ENCODE measurements at regions not wholly inside any gene's neighbourhood (a gene's known extent, or its start where the extent isn't known, plus 50 kb on each side); places are given as distances from the start of the nearest gene placed in this dataset.

DNA sequence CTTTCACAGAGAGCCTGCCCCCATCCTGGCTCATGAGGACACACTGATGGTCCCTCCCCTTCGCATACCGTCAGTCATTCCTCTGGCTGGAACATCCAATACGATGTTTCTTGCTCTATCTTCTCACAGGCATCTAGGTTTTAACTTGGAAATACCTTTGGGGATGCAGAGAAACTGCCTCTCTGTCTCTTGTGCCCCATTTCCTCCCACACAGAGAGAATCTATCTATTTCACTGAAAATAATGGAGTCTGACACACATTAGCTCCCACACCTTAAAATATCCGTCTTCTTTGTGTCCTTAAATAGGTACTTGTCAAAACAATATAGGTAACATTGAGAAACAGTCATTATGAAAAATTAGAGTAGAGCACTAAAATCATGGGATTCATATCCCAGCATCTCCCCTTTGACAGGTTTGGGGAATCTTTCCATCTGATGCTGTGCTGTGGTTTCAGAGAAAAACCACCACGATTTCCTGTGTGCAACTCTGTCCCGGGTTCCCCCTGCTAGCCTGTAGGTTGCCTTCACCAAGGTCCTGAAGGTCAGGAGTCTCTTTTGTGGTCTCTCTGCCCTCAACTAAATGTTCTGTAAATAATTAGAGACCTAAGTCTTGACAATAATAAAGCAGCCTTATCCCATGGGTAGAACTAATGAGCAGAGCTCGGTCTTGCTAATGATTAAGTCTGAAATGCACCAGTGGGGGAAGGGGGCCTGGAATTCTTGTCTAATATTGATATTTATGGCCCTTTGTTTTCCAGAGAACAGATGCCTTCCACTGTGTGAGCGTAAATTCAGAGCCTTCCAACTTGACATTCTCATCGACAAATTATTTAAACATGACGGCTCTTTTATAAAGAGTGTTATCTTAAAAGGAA lies 371.0 kb downstream of the ICE1 start:
- TF ChIP-seq, protein P1, sequence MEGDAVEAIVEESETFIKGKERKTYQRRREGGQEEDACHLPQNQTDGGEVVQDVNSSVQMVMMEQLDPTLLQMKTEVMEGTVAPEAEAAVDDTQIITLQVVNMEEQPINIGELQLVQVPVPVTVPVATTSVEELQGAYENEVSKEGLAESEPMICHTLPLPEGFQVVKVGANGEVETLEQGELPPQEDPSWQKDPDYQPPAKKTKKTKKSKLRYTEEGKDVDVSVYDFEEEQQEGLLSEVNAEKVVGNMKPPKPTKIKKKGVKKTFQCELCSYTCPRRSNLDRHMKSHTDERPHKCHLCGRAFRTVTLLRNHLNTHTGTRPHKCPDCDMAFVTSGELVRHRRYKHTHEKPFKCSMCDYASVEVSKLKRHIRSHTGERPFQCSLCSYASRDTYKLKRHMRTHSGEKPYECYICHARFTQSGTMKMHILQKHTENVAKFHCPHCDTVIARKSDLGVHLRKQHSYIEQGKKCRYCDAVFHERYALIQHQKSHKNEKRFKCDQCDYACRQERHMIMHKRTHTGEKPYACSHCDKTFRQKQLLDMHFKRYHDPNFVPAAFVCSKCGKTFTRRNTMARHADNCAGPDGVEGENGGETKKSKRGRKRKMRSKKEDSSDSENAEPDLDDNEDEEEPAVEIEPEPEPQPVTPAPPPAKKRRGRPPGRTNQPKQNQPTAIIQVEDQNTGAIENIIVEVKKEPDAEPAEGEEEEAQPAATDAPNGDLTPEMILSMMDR (IDR thresholded peaks at IDR 0.05; ENCODE audit: insufficient read depth, low read length, poor library complexity, severe bottlenecking): no peak

DNA sequence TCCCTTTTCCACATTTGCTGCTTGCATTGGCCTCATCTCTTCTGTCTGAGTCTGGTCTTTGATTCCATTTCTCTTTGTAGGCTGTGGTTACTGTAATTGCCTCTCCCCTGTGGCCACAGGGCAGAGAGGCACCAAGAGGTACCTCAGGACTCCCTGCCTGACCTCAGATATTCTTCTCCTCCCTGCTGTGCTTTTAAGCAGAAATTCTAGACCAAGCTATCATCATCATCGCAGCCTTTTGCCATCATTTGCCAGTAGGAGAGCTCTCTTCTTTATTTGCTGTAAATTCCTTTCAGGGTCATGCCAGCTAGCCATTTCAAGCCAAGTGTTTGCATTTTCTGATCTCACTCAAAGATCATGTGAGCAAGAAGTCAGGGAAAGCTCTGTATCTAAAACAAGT lies 369.6 kb downstream of the ICE1 start:
- no peaks in the 10 kb centered on the region for H3K27me3 ChIP-seq (replicated peaks; ENCODE audit: control insufficient read depth, insufficient read depth, low read length)
- no peak for DNase-seq (ENCODE audit: extremely low read depth, insufficient read length)
- no peaks in the 10 kb centered on the region for H3K36me3 ChIP-seq (ENCODE audit: control insufficient read depth, insufficient read depth, low read length)
- H3K4me3 ChIP-seq (replicated peaks; ENCODE audit: low read depth, low read length): no peak overlapping the region
- TF ChIP-seq, protein P1 (IDR thresholded peaks at IDR 0.05; ENCODE audit: insufficient read depth, low read length, poor library complexity, severe bottlenecking): no peak

More for the DNA sequence above, 371.0 kb downstream of the ICE1 start:
- Histone ChIP-seq H3K36me3 (ENCODE audit: control insufficient read depth, insufficient read depth, low read length) (no peaks in the 10 kb centered on the region), H3K4me3 (replicated peaks; ENCODE audit: low read depth, low read length) (no peak overlapping the region), H3K27me3 (replicated peaks; ENCODE audit: control insufficient read depth, insufficient read depth, low read length) (no peaks in the 10 kb centered on the region)
- DNase-seq (ENCODE audit: extremely low read depth, insufficient read length): no peak

DNA sequence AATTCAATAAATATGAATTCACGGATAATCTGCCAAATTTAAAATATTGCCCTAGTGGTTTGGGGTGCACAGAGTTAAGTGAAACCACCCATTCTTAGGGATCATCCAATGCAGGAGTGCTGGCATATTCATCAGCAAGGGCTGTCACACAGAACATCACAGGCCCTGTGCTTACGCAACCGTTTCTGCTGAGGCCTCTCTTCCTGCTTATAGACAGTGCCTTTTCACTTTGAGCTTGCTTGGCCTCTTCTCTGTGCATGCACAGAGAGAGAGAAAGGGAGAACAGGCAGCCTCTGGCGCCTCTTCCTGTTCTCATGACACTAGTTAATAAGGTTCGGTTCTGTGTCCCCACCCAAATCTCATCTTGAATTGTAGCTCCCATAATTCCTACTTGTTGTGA lies 366.3 kb downstream of the ICE1 start:
- Histone ChIP-seq H3K4me3 (replicated peaks; ENCODE audit: low read depth, low read length) (no peak overlapping the region), H3K27me3 (replicated peaks; ENCODE audit: control insufficient read depth, insufficient read depth, low read length) (no peaks in the 10 kb centered on the region), H3K36me3 (ENCODE audit: control insufficient read depth, insufficient read depth, low read length) (no peaks in the 10 kb centered on the region)
- TF ChIP-seq, protein P1 (IDR thresholded peaks at IDR 0.05; ENCODE audit: insufficient read depth, low read length, poor library complexity, severe bottlenecking): no peak
- no peak for DNase-seq (ENCODE audit: extremely low read depth, insufficient read length)

DNA sequence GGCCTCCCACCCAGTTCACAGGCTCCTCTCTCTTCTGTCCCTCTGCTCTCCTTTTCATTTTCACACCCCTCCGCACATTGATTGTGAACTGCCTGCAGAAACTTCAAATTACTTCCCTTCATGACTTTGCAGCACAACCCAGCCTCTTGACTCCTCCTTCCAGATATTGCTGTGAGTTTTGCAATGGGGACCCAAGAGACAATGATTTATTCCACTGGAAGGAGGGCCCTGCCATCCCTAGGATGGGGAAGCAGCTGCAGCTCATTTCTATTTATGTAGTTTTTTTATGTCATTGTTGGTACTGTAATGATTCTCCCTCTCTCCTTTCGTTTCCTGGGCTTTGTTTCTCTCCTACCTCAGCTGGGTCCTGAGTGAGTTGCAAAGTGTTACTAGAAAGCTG lies 364.9 kb downstream of the ICE1 start:
- Histone ChIP-seq H3K36me3 (ENCODE audit: control insufficient read depth, insufficient read depth, low read length) (no peaks in the 10 kb centered on the region), H3K4me3 (replicated peaks; ENCODE audit: low read depth, low read length) (no peak overlapping the region), H3K27me3 (replicated peaks; ENCODE audit: control insufficient read depth, insufficient read depth, low read length) (no peaks in the 10 kb centered on the region)
- DNase-seq (ENCODE audit: extremely low read depth, insufficient read length): no peak
- TF ChIP-seq, protein P1 (IDR thresholded peaks at IDR 0.05; ENCODE audit: insufficient read depth, low read length, poor library complexity, severe bottlenecking): no peak

DNA sequence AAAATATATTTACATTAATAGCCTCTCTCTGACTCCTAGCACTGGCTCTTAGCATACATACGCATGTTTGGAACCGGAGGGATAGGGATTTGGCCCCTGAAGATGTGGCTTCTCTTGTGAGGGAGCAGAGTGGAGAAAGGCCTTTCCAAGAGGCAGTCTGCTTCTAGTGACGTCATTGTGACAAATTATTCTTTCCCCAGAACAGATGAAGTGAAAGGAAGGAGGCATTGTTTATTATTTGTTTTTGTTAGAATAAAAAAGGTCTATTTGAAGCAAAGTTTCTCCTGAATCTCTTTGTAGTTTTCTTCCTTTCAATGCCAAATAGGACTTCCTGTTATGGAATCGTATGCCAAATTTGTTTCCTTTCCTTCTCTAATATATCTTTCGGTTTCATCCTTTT lies 361.6 kb downstream of the ICE1 start:
- TF ChIP-seq, protein P1 (IDR thresholded peaks at IDR 0.05; ENCODE audit: insufficient read depth, low read length, poor library complexity, severe bottlenecking): no peak
- H3K4me3 ChIP-seq (replicated peaks; ENCODE audit: low read depth, low read length): no peak overlapping the region; the same call in 1 of the 2 replicates
- no peaks in the 10 kb centered on the region for H3K36me3 ChIP-seq (ENCODE audit: control insufficient read depth, insufficient read depth, low read length)
- DNase-seq (ENCODE audit: extremely low read depth, insufficient read length): no peak
- no peaks in the 10 kb centered on the region for H3K27me3 ChIP-seq (replicated peaks; ENCODE audit: control insufficient read depth, insufficient read depth, low read length)
